Dermis microvascular lymphatic vessel endothelial cell (primary cell): ENCODE measurements at regions not wholly inside any gene's neighbourhood (a gene's known extent, or its start where the extent isn't known, plus 50 kb on each side); places are given as distances from the start of the nearest gene placed in this dataset.

Experiments used
- DNase-seq, 2 donors: peaks; one replicate each; pipeline versions ENCODE4 v3.0.0 to v3.0.0-alpha.2; 2010; ENCODE audit warnings: low read depth in 2 of 2

DNA sequence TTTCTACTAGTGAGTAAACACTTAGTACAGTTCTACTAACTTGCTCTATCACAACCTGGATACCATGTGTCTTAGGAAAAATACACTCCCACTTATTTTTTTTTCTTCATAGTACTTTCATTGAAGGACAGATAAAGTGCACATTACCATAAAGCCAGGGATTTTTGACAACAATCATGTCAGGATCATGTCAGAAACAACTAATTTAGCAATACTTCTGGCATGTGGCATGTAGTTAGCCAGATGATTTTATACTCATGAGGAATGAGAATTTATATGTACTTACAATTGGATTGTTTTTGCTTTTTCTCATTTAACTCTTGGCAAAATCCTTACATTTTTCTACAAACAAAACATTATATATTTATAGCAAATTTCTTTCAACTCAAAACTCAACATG lies 630.7 kb upstream of the GRM3 start:
- DNase-seq, result no peak

GRCh38 chr7:86008898-86009297 lies 634.8 kb upstream of the GRM3 start:
- no peak for DNase-seq

- DNase-seq, result no peak
These were observed 636.8 kb upstream of the GRM3 start for GRCh38 chr7:86006909-86007308.

GRCh38 chr7:86002858-86003257 lies 640.9 kb upstream of the GRM3 start:
- no peak for DNase-seq

- no peak for DNase-seq
These were observed 646.2 kb upstream of the GRM3 start for GRCh38 chr7:85997515-85997914.

- no peak for DNase-seq
These were observed 648.6 kb upstream of the GRM3 start for GRCh38 chr7:85995101-85995500.

DNA sequence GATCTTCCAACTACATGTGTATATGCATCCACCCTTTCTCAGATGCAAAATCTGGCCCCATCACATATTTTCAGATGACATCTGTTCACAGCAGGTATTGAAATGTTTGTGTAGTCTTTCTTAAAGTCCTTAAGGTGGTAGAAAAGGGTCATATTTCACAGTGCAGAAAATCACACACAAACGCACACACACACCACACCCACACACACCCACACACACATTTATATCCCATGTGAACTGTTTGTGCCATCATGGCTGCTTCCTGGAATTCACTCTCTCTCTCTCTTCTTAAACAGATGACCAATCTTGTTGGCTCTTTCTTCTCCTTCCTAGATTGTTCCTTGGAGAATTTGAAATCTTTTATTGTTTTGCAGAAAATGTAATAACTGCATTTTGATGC lies 663.0 kb upstream of the GRM3 start:
- DNase-seq, result no peak

GRCh38 chr7:85974176-85974575 lies 669.5 kb upstream of the GRM3 start:
- no peak for DNase-seq

- DNase-seq, result no peak
These were observed 671.1 kb upstream of the GRM3 start for GRCh38 chr7:85972504-85973141.

DNA sequence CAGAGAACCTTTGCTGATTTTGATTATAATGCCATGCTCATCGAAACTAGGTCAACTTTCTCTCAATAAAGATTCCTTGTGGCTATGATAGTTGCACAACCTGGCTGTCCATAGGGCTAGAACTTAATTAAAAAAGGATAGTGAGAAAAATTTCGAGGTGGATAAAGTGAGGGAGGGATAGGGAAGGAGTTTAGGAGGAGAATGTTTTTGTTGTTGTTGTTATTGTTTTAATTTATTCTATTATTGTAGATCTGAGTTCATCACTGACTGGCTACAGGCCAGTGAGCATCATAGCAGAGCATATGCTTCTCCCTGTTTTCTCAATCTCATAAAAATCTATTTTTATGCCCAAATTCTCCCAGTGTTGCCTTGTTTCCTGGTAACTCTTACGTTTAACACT lies 688.7 kb upstream of the GRM3 start:
- no peak for DNase-seq

- no peak for DNase-seq
These were observed 692.8 kb upstream of the GRM3 start for GRCh38 chr7:85950871-85951270.

DNA sequence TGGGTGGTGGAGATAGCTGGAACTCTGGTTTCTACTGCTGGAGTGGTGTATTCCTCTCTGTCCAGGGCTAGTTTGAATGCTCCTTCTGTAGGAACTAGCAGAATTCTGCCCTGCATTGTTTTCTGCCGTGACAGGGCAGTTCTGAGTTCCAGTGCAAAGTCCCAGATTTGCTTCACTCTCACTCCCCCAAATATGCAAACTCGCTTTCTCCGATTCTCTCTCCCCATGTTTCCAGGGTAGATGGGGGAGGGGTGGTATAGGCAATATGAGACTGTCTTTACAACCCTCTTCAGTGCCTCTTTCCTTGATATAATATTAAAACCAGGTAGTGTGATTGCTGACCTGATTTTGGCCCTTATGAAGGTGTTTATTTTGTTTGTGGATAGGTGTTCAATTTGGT lies 693.3 kb upstream of the GRM3 start:
- no peak for DNase-seq

DNA sequence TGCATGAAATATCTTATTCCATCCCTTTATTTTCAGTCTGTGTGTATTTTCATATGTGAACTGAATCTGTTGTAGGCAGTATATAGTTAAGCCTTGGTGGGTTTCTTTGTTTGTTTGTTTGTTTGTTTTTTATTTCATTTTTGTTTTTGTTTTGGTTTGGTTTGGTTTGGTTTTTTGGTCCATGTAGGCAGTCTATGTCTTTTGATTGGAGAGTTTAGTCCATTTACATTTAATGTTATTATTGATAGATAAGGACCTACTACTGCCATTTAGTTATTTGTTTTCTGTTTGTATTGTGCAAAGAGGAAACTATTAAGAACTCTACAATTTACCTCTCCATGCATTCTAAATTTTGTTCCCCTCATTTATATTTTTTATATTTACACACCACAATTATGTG lies 695.9 kb upstream of the GRM3 start:
- no peak for DNase-seq

DNA sequence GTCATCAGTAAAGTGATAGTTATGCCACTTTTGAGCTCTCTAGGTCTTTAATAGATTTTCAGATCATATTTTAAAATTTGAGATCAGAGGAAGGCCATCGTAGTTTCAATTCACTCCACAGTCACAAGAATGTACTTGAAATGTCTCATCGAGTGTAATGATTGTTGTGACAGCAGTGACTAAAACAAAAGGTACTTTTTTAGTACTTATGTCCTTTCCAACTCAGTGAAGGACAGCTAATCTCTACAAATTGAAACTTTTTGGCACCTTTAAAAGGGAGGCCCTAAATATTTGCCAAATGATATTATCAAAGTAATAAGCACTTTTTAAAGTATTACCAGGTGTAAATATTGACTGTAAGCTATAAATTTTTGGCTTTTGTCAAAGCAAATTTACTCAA lies 702.9 kb upstream of the GRM3 start:
- DNase-seq, result no peak

- no peak for DNase-seq
These were observed 711.8 kb upstream of the GRM3 start for GRCh38 chr7:85931919-85932318.

DNA sequence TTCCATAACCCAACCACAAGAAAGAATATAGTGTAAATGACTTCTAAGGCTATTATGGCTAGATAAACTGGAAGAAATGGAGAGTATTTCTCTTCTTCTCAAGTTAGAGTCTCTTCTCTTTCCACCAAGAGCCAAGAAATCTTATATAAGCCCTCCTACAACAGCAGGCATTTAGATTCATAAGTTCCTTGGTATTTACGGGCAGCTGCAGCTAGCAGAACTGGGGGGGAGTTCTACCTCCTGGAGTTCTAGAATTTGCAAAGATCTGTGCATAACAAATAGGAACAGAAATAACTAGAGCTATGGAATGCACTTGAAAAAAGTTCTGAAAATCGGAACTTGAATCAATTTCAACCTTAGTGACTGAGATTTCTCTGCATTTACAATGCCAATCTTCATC lies 715.2 kb upstream of the GRM3 start:
- DNase-seq, result no peak

DNA sequence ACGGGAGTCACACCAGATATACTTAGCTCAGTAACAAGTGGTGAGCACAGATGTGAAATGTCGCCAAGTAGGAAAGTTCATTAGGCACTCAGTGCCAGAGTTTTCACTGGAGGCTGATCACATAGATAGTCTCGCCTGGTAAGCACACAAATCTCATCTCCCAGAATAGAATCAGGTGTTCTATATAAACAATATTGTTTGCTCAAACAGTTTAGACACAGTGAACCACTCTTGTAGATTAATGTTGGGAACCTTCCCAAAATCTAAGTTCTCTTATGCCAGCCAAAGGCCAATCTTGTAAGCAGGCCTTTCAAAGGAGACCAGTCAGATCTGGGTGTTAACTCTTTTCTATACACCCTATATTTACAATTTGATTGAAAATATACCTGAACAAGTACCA lies 716.5 kb upstream of the GRM3 start:
- DNase-seq, result no peak

DNA sequence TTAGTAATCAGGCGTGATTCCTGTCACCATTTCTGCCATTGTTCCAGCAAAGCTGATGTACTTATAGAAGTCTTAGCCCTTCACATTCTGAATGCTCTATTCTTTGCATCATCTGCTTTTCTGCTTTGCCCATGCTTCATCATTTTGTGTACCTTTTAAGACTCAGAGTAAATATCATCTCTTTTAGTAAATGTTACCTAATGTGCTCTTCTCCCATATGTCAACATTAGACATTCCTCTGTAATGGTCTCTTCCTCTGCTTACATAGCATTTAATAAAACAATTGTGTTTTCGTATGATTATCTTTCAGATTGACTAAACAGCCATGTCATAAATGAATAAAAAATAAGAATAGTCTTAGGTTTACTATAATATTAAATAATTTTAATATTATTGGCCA lies 719.6 kb upstream of the GRM3 start:
- no peak for DNase-seq

DNA sequence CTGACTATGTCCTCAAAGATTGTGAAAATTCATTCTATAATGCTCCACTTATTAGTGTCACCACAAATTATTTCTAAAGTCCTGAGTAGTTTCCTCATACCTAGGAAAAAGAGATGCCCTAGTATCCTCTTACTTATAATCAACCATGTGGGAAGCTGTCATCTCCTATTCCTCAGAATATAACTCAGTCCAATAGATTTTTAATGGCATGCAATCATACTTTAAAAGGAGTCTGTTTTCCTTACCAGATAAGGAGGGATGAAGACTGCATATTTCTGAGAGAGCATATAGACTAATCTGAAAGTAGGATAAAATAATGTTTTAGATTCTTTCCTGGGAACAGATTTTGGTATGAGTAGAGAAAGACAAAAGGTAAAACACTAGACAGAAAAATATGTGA lies 727.7 kb upstream of the GRM3 start:
- no peak for DNase-seq

- no peak for DNase-seq
These were observed 727.6 kb upstream of the SEMA3D start for GRCh38 chr7:85914437-85914836.

GRCh38 chr7:85908051-85908450 lies 721.2 kb upstream of the SEMA3D start:
- DNase-seq, result no peak

- DNase-seq, result no peak
These were observed 711.1 kb upstream of the SEMA3D start for GRCh38 chr7:85897967-85898366.

GRCh38 chr7:85896531-85896930 lies 709.7 kb upstream of the SEMA3D start:
- DNase-seq, result no peak

- DNase-seq, result no peak
These were observed 709.0 kb upstream of the SEMA3D start for GRCh38 chr7:85895835-85896234.
